GM21825 (cell line): ENCODE measurements at regions not wholly inside any gene's neighbourhood (a gene's known extent, or its start where the extent isn't known, plus 50 kb on each side); places are given as distances from the start of the nearest gene placed in this dataset.
"Not testable (repeated sequence)": the region's sequence is repeated elsewhere in the genome, so short reads cannot be mapped to it uniquely, and the experiment has no call there.

Experiments used
- ATAC-seq: cut with Tn5 transposase; IDR thresholded peaks from one replicate; pipeline ENCODE4 v1.9.1; 2021; ENCODE audit warnings: mild to moderate bottlenecking, moderate library complexity; ENCODE audit not compliant: unreplicated experiment

DNA sequence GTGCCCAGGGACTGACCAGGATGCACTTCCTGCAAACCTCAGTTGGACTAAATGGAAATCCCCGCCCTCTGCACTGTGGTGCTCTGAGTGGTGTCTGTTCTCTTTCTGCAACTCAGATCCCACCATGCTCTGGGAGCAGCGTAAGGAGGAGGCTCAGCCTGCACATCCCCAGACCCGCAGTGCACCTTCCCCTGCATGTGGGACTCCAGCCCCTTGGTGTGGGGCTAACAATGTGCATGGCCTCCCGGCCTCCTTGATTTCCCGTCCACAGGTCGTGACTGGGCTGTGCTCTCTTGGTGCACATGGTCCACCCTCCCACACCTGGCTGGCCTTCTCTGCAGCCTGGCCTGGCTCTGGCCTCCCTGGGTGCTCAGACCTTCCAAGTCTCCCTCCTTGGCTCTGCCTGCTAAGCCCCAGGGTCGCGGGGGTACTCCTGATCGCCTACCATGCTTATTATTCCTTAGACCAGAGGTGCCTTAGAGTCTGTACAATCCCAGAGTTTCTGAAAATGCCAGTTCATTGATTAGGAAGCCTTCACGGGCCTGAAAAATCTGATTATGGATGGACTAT, 397.5 kb downstream of the IRX2 start:
- no peak for ATAC-seq

DNA sequence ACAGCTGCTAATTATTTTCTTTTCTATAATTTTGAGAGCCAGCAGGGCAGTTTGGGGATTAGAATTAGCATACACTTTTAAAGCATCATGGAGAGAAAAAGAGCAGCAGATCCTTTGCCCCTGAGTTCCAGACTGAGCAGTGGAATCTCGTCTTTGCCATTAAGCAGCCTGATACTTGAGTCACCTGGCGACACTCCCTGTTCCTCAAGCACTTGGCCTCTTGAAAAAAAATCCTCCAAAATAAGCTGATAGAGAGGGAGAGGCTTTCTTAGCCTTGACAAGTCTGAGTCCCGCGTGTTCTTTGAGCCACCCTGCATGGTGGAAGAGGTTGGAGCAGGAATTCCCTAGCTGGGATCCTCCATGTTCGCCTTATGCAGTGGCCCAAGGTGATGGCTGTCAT, 398.3 kb downstream of the IRX2 start:
- ATAC-seq = no peak

DNA sequence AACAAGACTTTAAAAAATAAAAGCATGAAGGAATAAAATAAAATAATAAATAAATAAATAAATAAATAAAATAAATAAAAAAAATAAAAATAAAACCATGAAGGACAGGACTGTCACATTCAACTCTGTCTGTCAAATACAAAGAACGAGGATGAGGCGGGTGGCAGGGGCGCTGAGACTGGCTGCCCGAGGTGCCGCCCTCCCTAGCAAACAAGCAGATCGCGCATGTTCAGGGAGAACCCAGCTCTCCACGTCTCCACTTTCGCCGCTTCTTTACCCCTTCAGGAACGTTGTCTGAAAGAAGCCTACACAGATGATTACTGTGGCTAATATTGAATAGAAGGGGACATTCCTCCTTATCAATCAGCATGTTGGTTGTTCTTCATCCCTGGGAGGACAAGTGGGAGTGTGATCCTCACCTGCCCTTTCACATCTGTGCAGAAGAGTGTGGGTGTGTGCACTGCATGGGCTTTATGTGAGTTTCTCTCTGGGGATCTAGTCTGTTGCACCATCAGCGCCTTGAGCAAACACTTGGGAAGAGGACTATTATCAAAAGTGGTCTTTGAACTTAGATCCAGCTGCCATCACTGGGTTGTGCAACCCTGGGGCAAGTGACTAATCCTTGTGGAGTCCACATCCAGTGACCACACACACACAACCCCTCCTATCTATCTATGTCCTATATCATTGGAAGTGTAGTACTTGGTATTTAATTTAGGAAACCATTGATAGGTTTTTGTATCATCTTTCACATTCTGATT, 399.2 kb downstream of the IRX2 start:
- ATAC-seq = no peak

DNA sequence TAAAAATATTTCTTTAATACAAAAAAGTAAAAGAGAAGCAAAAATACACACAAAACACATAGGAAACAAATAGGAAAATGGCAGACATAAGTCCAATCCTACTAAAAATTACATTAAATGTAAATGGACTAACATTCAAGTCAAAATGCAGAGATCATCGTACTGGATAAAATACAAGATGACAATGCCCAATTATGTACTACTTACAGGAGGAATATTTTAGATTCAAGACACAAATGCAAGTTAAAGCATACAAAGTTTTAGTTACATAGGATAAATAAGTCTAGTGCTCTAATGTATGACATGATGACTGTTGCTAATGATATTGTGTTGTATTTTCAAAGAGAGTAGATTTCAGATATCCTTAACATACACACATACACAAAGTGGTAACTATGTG, 401.7 kb downstream of the IRX2 start:
- ATAC-seq = not testable (repeated sequence)

DNA sequence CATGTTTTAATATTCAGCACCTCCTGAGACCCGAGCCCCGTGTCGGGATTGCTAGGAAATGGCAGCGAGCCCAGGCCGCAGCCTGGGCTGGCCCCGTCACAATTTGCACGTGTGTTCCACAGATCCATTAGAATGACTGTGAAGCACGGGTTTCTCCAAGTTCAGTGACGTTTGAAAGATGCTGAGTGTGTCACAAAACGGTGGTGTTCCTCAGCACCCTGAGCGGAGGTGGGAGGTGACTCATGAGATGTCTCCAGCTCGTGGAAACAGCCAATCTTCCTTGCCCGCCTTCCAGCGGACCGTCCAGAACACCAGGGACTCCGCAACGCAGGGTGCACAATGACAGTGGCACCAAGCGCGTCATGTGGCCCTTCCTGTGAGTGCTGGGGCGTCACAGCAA, 412.8 kb downstream of the IRX2 start:
- ATAC-seq = no peak

DNA sequence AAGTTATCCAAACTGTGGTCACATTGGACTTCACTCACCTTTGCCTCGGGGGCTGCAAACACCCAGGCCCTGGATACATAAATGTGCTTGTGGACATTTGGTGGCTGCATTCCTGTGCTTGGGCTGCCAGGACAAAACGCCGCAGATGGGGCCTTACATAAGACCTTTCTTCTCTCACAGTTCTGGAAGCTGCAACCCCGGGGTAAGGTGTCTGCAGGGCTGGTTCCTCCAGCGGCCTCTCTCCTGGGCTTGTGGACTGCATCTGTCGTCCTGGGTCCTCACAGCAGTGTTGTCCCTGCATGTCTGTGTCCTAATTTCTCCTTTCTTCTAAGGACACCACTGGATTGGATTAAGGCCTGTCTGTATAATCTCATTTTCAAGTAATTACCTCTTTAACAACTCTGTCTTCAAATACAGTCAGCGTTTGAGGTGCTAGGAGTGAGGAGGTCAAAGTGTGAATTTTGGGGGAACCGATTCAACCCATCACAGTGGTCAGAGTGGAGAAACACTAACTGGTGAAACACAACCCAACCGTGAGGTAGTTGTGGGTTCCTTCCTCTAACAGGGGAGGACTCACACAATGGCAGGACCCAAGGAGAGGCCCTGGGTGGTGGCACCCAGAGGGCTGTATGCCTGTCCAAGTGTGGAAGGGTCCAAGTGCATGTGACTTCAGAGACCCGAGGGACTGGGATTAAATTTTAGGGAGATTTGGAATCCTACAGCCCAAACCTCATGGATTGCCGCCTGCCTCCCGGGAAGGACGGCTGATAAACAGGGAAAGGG, 415.6 kb downstream of the IRX2 start:
- no peak for ATAC-seq

DNA sequence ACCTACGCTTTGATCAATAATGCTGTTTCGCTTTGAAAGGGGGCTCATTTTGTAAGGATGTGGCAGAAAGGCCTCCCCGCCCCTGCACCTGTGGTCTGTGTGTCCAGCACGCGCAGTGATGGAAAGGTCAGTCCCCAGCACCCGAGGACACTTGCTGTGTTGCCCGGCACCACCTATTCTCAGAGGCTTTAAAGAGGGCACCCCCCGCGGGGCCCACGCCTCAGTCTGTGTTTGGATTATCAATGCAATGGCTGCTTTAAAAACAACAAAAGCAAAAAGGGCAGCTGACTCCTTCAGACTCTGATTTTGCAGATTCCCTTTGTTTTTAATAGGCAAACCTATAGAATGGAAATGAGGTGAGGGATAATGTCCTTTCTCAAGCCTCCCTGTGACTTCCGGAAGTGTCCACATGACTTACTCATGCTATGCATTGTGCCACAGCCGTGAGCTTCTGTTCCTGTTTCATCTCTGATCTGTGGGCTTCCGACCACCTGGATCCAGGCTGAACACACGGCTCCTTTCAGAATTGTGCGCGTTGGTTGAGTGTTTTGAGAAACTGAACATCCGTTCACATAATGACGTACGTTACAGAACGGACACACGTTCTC, 416.2 kb downstream of the IRX2 start:
- no peak for ATAC-seq

DNA sequence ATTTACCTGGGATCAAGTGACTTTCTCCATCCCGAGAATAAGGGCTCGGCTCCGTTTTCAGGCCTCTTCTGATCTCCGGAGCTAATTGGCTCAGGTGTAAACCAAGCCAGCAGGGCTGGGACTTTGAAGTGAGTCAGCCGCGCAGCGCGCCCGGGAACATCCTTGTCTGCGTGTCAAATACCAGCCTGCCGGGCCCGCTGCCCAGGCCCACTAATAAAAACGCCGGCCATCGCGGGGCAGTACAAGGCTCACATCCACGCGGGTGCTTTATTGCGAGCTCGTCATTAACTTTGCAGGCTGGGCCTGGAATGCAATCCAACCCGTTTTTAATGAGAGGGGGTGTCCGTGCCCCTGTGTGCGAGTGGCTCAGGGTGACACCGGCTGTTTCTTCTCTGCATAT, 416.8 kb downstream of the IRX2 start:
- ATAC-seq = no peak

DNA sequence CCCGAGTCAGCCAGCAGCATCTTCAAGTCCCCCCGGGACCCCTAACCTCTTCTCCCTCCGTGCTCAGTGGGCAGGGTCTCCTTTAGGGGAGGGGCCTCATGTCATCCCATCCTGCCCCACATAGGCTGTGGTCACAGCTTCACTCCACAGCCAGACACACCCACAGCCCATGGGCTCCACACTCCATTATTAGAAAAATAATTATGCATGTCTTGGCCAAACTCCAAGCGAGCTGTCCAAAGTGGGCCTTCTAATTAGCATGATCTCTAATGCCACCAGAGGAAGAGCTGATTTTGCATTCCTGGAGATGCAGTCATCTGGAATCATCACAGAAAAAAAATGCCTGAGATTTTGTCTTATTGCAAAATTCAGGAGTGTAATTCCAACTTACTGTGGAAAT, 418.2 kb downstream of the IRX2 start:
- ATAC-seq = no peak

DNA sequence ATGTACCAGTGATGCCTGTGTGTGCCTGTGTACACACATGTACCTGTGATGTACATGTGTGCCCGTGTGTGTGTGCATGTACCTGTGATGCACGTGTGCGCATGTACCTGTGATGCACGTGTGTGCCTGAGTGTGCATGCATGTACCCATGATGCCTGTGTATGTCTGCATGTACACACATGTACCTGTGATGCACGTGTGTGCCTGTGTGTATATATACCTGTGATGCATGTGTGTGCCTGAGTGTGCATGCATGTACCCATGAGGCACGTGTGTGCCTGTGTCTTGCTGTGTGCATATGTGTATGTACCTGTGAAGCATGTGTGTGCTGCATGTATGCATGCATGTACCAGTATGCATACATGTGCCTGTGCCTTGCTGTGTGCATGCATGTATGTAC, 419.0 kb downstream of the IRX2 start:
- ATAC-seq = no peak

DNA sequence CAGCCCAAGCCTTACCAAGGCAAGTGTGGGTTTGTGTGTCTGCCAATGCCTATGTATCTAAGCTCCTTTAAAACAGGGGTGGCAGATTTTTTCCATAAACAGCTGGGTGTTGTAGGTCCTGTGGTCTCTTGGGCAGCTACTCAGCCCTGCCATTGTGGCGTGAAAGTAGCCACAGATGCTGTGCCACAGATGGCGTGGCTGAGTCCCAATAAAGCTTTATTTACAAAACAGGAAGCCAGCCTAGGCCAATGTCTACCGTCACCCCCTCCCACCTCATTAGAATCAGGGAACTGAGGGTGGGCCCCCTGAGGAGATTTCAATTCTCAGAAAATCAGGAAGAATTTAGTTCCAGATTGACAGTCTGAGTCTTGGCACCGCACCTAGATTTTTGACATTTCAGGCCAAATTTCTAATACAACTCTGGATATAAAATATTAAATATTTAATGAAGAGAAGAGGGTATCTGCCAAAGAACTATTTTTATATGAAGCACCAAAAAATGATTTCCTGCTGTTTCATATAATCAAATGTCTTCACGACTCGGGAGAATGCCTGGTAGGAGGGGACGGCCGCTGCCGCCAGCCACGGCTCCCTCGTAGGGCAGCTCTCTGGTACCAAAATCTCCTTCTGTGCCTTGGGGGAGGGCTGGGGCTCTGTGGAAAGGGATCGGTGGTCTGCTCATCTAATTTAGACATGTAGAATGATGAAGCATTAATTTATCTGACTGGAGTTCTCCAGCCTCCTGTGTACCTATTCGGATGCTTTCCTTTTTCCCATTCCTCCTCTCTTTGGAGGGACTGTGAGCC, 420.9 kb downstream of the IRX2 start:
- ATAC-seq = no peak

DNA sequence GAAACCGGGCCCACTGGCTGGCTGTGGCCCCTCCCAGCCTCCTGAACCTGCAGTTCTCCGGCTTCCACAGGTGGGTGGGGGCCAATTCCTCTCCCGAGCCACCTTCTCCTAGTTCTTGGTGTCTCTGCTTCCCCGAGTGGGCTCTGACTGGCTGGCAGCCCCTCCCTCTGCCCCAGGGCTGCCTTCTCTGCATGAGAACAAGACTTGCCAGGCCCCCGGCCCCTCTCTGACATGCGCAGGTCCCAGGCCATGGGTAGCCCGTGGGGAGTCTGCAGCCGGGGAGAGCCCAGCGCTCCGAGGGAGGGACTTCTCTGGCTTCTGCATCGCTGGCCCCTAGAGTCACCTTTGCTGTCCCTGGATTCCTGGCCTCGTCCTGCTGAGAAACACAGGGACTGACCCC, 421.7 kb downstream of the IRX2 start:
- ATAC-seq = no peak

DNA sequence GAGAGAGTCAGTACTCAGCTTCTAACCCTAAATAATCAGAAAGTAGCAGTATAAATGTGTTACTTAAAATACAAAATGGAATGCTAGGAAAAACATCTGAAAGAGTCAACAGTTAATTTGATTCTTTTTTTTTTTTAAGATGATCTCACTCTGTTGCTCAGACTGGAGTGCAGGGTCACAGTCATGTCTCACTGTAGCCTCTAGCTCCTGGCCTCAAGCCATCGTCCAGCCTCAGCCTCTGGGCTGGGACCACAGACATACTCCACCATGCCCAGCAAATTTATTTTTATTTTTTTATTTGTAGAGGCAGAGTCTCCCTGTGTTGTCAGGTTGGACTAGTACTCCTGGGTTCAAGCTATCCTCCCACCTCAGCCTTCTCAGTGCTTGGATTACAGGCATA, 424.9 kb downstream of the IRX2 start:
- ATAC-seq = no peak

DNA sequence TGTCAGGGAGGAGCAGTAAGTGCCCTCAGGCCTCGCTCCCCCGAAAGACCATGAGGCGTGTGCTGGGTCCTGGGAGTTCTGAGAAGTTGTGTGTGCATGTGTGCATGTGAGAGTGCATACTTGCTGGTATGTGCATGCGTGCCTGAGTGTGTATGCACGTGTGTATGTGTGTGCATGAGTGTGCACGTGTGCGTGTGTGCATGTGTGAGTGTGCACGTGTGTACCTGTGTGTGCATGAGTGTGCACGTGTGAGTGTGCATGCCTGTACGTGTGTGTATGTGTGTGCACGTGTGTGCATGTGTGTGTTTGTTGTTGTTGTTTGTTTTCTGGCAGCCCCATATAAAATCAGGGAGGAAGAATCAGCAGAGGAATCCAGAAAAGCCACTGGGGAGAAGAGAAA, 426.7 kb downstream of the IRX2 start:
- no peak for ATAC-seq

DNA sequence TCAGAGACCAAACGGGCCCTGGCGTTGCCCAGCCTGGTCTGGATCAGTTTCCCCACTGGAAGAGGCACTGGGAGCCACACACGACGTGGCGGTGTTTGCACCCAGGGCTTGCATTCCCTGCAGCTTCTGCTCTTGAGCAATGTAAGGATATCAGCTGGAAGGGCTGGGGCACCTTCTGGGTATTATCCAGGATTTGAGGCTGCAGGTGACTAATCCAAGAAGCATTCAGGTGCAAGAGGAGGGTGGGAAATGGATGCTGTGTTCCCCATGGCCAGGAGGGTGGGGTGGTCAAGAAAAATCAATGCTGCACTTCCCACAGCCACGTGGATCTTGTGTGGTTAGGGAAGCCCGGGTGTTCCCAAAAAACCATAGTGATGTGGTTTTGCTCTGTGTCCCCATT, 430.9 kb downstream of the IRX2 start:
- ATAC-seq = no peak

DNA sequence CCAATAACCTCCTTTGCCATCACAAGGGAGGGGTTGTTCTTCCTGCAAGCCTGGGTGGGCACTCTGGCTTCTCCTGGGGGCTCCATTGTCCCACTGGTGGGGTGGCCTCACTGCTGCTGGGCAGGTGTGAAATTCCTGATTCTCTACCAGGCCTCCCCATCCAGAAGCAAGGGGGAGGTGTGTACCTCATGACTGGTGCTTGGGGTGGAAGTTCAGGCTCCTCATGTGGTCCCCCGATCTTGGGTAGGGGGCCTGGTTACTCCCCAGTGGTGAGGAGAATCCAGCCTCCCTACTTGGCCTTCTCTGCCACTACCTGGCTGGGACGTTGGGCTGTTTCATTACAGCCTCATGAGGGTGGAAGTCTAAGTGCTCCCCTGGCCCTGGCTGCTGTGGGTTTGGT, 433.9 kb downstream of the IRX2 start:
- ATAC-seq = no peak

DNA sequence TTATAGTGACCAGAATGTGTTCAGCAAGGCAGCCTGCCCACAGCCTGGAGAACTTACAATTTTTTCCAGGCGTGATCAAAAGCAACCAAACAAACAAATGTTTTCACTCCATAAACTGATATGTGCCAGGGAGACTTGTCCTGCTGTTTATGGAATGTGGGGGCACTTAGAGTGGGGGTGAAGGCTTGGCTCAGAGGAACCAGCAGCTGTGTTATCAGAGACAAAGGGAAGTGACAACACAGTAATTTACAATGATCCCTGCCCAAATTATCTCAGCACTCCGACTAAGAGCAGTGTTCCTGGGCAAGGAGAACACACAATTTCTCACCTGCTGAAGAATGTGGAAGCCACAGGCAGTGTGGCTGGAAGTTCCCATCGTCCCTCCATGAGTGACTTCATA, 429.1 kb upstream of the IRX4 start:
- ATAC-seq = no peak

DNA sequence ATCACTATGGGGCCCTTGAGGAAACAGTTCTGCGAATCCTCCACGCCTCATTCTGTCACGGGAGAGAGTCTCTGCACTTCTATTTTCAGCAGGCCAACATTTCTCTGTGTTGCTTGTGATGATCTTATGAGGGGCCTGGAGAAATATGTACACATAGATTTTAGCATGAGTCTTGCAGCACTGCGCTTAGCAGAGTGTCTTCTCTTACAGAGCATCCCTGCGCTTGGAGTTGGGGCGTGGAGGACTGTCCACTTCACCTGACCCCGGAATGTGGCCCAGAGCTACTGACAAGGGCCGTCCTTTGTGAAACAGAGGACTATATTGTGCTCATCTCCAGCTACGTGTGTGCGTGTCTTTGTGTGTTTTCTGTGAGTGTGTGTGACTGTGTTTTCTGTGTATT, 428.2 kb upstream of the IRX4 start:
- ATAC-seq = no peak

DNA sequence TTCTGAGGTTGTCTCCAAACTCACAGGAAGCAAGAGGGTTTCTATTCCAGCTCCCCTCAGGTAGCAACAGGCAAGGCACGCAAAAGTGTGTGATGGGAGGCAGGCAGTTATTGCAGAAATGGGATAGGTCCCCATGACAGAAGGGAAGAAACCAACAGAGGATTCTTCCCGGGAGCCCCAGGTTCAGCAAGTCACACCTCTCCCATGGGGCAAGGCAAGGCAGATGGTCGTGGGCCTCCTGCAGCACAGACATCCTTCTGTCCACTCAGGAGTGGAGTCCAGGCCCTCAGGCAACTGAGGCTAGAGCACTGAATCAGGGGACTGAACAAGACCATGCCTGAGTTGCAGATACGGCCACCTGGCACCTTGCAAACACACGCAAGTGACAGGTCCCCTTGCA, 424.9 kb upstream of the IRX4 start:
- ATAC-seq = no peak

DNA sequence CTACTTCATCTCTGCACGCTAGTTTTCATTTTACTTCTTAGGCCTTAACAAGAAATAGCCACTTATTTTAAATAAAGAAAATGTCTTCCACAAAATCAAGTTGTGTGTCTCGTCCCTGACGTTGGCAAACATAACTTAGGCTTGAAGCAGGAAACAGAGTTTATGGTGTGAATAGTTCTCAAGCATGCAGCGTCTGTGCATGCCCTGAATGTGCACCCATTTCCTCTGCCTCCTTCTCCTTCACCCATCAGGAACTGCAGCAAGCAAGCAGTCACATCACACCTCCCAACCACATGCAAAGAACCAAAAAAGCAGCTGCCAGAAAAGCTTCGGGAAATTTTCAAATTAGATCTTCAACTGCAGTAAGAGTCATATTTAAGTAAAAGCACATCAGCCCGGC, 424.0 kb upstream of the IRX4 start:
- no peak for ATAC-seq
